NK-92 treated with Interleukin-12 subunit alpha and Interleukin-12 subunit beta, amount 100 ng/mL, for 24 hours (cell line): ENCODE measurements at regions not wholly inside any gene's neighbourhood (a gene's known extent, or its start where the extent isn't known, plus 50 kb on each side); places are given as distances from the start of the nearest gene placed in this dataset.
"Not testable (repeated sequence)": the region's sequence is repeated elsewhere in the genome, so short reads cannot be mapped to it uniquely, and the experiment has no call there.

Experiments
- DNase-seq: peaks from one replicate; lab custom pipeline; 2025; lab: John Stamatoyannopoulos, UW

GRCh38 chr2:16726577-16726976 lies 60.9 kb upstream of the CYRIA start:
- no peak for DNase-seq

- no peak for DNase-seq
Observed at GRCh38 chr2:16726147-16726546, 60.5 kb upstream of the CYRIA start.

GRCh38 chr2:16725549-16725948 lies 59.9 kb upstream of the CYRIA start:
- DNase-seq: no peak

GRCh38 chr2:16722677-16723076 lies 57.0 kb upstream of the CYRIA start:
- no peak for DNase-seq

GRCh38 chr2:16722126-16722525 lies 56.5 kb upstream of the CYRIA start:
- no peak for DNase-seq

GRCh38 chr2:16721529-16721928 lies 55.9 kb upstream of the CYRIA start:
- not testable (repeated sequence) for DNase-seq

- not testable (repeated sequence) for DNase-seq
Observed at GRCh38 chr2:16720737-16721136, 55.1 kb upstream of the CYRIA start.

- DNase-seq: no peak
Observed at GRCh38 chr2:16719485-16719808, 53.8 kb upstream of the CYRIA start.

- no peak for DNase-seq
Observed at GRCh38 chr2:16718576-16719484, 53.2 kb upstream of the CYRIA start.

GRCh38 chr2:16717477-16717876 lies 51.8 kb upstream of the CYRIA start:
- no peak for DNase-seq

GRCh38 chr2:16716944-16717343 lies 51.3 kb upstream of the CYRIA start:
- DNase-seq: no peak

- no peak for DNase-seq
Observed at GRCh38 chr2:16716024-16716423, 50.4 kb upstream of the CYRIA start.
